ENCODE measurements at regions not wholly inside any gene's neighbourhood (a gene's known extent, or its start where the extent isn't known, plus 50 kb on each side); places are given as distances from the start of the nearest gene placed in this dataset.

GRCh38 chr14:100955201-100955600 is 51.7 kb upstream of the RTL1 start:
- no peak for DNase-seq (ENCODE audit: low spot score)
- in situ Hi-C loops (cut with HindIII; ENCODE audit: low sequenced_read_pairs) = no loop called here

GRCh38 chr14:100962494-100962893 is 59.0 kb upstream of the RTL1 start:
- no peak for DNase-seq (ENCODE audit: low spot score)
- in situ Hi-C loops (cut with HindIII; ENCODE audit: low sequenced_read_pairs) = no loop called here

GRCh38 chr14:100965296-100965695 is 61.8 kb upstream of the RTL1 start:
- in situ Hi-C loops (cut with HindIII; ENCODE audit: low sequenced_read_pairs) = no loop called here
- no peak for DNase-seq (ENCODE audit: low spot score)

- in situ Hi-C loops (cut with HindIII; ENCODE audit: low sequenced_read_pairs) = no loop called here
- no peak for DNase-seq (ENCODE audit: low spot score)
These were observed 63.7 kb upstream of the RTL1 start for GRCh38 chr14:100967178-100967577.

- no peak for DNase-seq (ENCODE audit: low spot score)
- in situ Hi-C loops (cut with HindIII; ENCODE audit: low sequenced_read_pairs) = no loop called here
These were observed 64.4 kb upstream of the RTL1 start for GRCh38 chr14:100967930-100968329.

- DNase-seq (ENCODE audit: low spot score) = no peak
- in situ Hi-C loops (cut with HindIII; ENCODE audit: low sequenced_read_pairs) = no loop called here
These were observed 68.8 kb upstream of the RTL1 start for GRCh38 chr14:100972118-100972897.

- in situ Hi-C loops (cut with HindIII; ENCODE audit: low sequenced_read_pairs) = no loop called here
- no peak for DNase-seq (ENCODE audit: low spot score)
These were observed 72.1 kb upstream of the RTL1 start for GRCh38 chr14:100975671-100976070.

- in situ Hi-C loops (cut with HindIII; ENCODE audit: low sequenced_read_pairs) = no loop called here
These were observed 75.6 kb upstream of the RTL1 start for GRCh38 chr14:100979079-100979478.

GRCh38 chr14:100979780-100980179 is 76.3 kb upstream of the RTL1 start:
- in situ Hi-C loops (cut with HindIII; ENCODE audit: low sequenced_read_pairs) = no loop called here
- no peak for DNase-seq (ENCODE audit: low spot score)

More at GRCh38 chr14:100979079-100979478, 75.6 kb upstream of the RTL1 start:
- DNase-seq (ENCODE audit: low spot score) = no peak

GRCh38 chr14:100980823-100981222 is 77.3 kb upstream of the RTL1 start:
- in situ Hi-C loops (cut with HindIII; ENCODE audit: low sequenced_read_pairs) = no loop called here
- no peak for DNase-seq (ENCODE audit: low spot score)

- in situ Hi-C loops (cut with HindIII; ENCODE audit: low sequenced_read_pairs) = no loop called here
- no peak for DNase-seq (ENCODE audit: low spot score)
These were observed 78.3 kb upstream of the RTL1 start for GRCh38 chr14:100981809-100982208.

GRCh38 chr14:100982353-100982752 is 78.8 kb upstream of the RTL1 start:
- in situ Hi-C loops (cut with HindIII; ENCODE audit: low sequenced_read_pairs) = no loop called here
- no peak for DNase-seq (ENCODE audit: low spot score)

GRCh38 chr14:100982762-100983161 is 79.2 kb upstream of the RTL1 start:
- no peak for DNase-seq (ENCODE audit: low spot score)
- in situ Hi-C loops (cut with HindIII; ENCODE audit: low sequenced_read_pairs) = no loop called here

GRCh38 chr14:100983710-100984109 is 80.2 kb upstream of the RTL1 start:
- DNase-seq (ENCODE audit: low spot score) = no peak
- in situ Hi-C loops (cut with HindIII; ENCODE audit: low sequenced_read_pairs) = no loop called here

GRCh38 chr14:100988011-100988410 is 84.5 kb upstream of the RTL1 start:
- no peak for DNase-seq (ENCODE audit: low spot score)
- in situ Hi-C loops (cut with HindIII; ENCODE audit: low sequenced_read_pairs) = no loop called here

- in situ Hi-C loops (cut with HindIII; ENCODE audit: low sequenced_read_pairs) = no loop called here
- DNase-seq (ENCODE audit: low spot score) = no peak
These were observed 84.9 kb upstream of the RTL1 start for GRCh38 chr14:100988411-100988900.

GRCh38 chr14:100988956-100989355 is 85.4 kb upstream of the RTL1 start:
- no peak for DNase-seq (ENCODE audit: low spot score)
- in situ Hi-C loops (cut with HindIII; ENCODE audit: low sequenced_read_pairs) = no loop called here

- in situ Hi-C loops (cut with HindIII; ENCODE audit: low sequenced_read_pairs) = no loop called here
- no peak for DNase-seq (ENCODE audit: low spot score)
These were observed 86.4 kb upstream of the RTL1 start for GRCh38 chr14:100989924-100990323.

GRCh38 chr14:100994082-100994481 is 90.6 kb upstream of the RTL1 start:
- in situ Hi-C loops (cut with HindIII; ENCODE audit: low sequenced_read_pairs) = no loop called here
- DNase-seq (ENCODE audit: low spot score) = no peak

GRCh38 chr14:100994756-100995330 is 91.3 kb upstream of the RTL1 start:
- no peak for DNase-seq (ENCODE audit: low spot score)
- in situ Hi-C loops (cut with HindIII; ENCODE audit: low sequenced_read_pairs) = no loop called here

- DNase-seq (ENCODE audit: low spot score) = no peak
- in situ Hi-C loops (cut with HindIII; ENCODE audit: low sequenced_read_pairs) = no loop called here
These were observed 97.3 kb upstream of the RTL1 start for GRCh38 chr14:101000711-101001250.

All from G401 (cell line).